ENCODE measurements at regions not wholly inside any gene's neighbourhood (a gene's known extent, or its start where the extent isn't known, plus 50 kb on each side); places are given as distances from the start of the nearest gene placed in this dataset.

GRCh38 chr10:4064489-4064888 lies 279.5 kb upstream of the KLF6 start:
- DNase-seq, result no peak

GRCh38 chr10:4063717-4064116 lies 278.7 kb upstream of the KLF6 start:
- no peak for DNase-seq

- DNase-seq, result no peak
These were observed 277.7 kb upstream of the KLF6 start for GRCh38 chr10:4062751-4063150.

GRCh38 chr10:4062072-4062471 lies 277.1 kb upstream of the KLF6 start:
- no peak for DNase-seq

GRCh38 chr10:4061441-4061951 lies 276.5 kb upstream of the KLF6 start:
- no peak for DNase-seq

- peak in 2 of 5 experiments; percentile 32 to 78 for DNase-seq
These were observed 274.6 kb upstream of the KLF6 start for GRCh38 chr10:4059471-4060138.

- DNase-seq, result no peak
These were observed 273.6 kb upstream of the KLF6 start for GRCh38 chr10:4058514-4059029.

GRCh38 chr10:4057725-4058513 lies 272.9 kb upstream of the KLF6 start:
- DNase-seq, result no peak

GRCh38 chr10:4057021-4057420 lies 272.0 kb upstream of the KLF6 start:
- DNase-seq, result no peak

- no peak for DNase-seq
These were observed 269.8 kb upstream of the KLF6 start for GRCh38 chr10:4054656-4055435.

GRCh38 chr10:4053940-4054339 lies 268.9 kb upstream of the KLF6 start:
- DNase-seq, result no peak

- DNase-seq, result no peak
These were observed 266.7 kb upstream of the KLF6 start for GRCh38 chr10:4051641-4052151.

- no peak for DNase-seq
These were observed 266.1 kb upstream of the KLF6 start for GRCh38 chr10:4051011-4051640.

- no peak for DNase-seq
These were observed 265.1 kb upstream of the KLF6 start for GRCh38 chr10:4050061-4050460.

GRCh38 chr10:4049348-4049747 lies 264.3 kb upstream of the KLF6 start:
- no peak for DNase-seq

GRCh38 chr10:4048236-4048864 lies 263.3 kb upstream of the KLF6 start:
- DNase-seq, result no peak

GRCh38 chr10:4046712-4047354 lies 261.8 kb upstream of the KLF6 start:
- DNase-seq, result no peak

GRCh38 chr10:4046030-4046429 lies 261.0 kb upstream of the KLF6 start:
- DNase-seq, result no peak

- no peak for DNase-seq
These were observed 259.1 kb upstream of the KLF6 start for GRCh38 chr10:4043897-4044665.

- DNase-seq, result no peak
These were observed 256.6 kb upstream of the KLF6 start for GRCh38 chr10:4041635-4042034.

GRCh38 chr10:4038000-4038399 lies 253.0 kb upstream of the KLF6 start:
- no peak for DNase-seq

All from T-helper 2 cell (primary cell).